ENCODE measurements at regions not wholly inside any gene's neighbourhood (a gene's known extent, or its start where the extent isn't known, plus 50 kb on each side); places are given as distances from the start of the nearest gene placed in this dataset.
"Not testable (repeated sequence)": the region's sequence is repeated elsewhere in the genome, so short reads cannot be mapped to it uniquely, and the experiment has no call there.

DNA sequence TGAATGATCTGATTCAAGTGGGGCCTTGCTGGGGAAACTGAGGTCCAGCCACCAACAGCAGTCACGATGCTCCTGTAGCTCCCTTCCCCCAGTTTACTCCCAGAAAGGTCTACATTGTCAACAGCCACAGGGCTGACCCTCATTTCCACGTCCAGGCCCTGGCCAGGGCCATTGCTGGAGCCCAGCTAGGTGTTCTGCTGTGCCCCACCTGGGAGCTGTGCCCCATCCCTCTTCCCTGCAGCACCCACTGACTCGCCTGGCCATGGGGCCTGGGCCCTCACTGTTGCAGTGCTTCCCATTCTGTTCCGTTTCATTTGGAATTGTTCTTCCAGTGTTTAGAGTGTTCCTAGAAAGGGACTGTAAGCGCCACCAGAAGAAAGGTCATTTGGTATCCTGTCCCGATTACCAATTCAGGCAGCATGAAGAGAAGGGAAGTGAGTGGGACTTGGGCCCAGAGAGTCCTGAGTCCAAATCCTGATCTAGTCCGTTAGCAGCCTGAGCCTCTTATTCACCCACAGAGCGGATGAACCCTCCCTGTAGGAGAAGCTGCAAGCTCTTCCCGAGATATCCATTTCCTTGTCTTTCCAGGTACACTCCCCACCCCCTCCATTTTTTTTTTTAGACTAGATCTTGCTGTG lies 73.1 kb upstream of the HPCAL1 start:
- Histone ChIP-seq H3K27me3 (no peaks in the 10 kb centered on the region), H3K36me3 (no peaks in the 10 kb centered on the region), H3K27ac (no peak overlapping the region), H3K4me1 (no peaks in the 10 kb centered on the region), H3K4me3 (no peak overlapping the region), H3K9me3 (peaks cover 0 to 3% (median 0%) of the 10 kb centered on the region in 4 donors)
- no peak for DNase-seq (ENCODE audit: low spot score in 2 of 2)
- TF ChIP-seq, protein P1, sequence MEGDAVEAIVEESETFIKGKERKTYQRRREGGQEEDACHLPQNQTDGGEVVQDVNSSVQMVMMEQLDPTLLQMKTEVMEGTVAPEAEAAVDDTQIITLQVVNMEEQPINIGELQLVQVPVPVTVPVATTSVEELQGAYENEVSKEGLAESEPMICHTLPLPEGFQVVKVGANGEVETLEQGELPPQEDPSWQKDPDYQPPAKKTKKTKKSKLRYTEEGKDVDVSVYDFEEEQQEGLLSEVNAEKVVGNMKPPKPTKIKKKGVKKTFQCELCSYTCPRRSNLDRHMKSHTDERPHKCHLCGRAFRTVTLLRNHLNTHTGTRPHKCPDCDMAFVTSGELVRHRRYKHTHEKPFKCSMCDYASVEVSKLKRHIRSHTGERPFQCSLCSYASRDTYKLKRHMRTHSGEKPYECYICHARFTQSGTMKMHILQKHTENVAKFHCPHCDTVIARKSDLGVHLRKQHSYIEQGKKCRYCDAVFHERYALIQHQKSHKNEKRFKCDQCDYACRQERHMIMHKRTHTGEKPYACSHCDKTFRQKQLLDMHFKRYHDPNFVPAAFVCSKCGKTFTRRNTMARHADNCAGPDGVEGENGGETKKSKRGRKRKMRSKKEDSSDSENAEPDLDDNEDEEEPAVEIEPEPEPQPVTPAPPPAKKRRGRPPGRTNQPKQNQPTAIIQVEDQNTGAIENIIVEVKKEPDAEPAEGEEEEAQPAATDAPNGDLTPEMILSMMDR (IDR thresholded peaks at IDR 0.05): no peak
- TF ChIP-seq POLR2A (IDR thresholded peaks at IDR 0.05): no peak
- TF ChIP-seq EP300 (IDR thresholded peaks at IDR 0.05): no peak
- 87 to 94% methylated on average over 9 of the region's 9 CpGs for WGBS, 2 donors

DNA sequence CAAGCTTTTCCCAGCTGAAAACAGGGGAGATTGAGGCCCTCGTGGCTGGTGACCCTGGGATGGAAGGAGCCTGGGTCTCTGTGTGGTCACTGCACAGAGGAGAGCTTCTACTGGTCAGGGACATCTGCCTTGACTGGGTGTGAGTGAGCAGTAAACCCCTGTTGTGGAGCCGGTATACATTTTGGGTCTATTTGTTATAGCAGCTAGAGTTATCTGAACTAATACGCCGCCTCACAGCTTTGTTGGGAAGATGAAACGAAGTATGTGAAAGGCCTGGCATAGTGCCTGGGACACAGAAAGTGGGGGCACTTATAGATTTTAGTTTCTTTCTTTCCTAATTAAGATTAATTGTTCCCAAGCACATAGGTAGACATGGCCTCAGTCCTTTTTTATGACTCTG lies 72.2 kb upstream of the HPCAL1 start:
- no peak for DNase-seq (ENCODE audit: low spot score in 2 of 2)
- Histone ChIP-seq H3K36me3 (no peaks in the 10 kb centered on the region), H3K27ac (no peak overlapping the region), H3K27me3 (no peaks in the 10 kb centered on the region), H3K4me3 (no peak overlapping the region), H3K4me1 (no peaks in the 10 kb centered on the region), H3K9me3 (peaks cover 0 to 3% (median 0%) of the 10 kb centered on the region in 4 donors)
- TF ChIP-seq, protein P1 (IDR thresholded peaks at IDR 0.05): no peak
- no peak for TF ChIP-seq POLR2A (IDR thresholded peaks at IDR 0.05)
- TF ChIP-seq EP300 (IDR thresholded peaks at IDR 0.05): no peak
- WGBS, 2 donors: 92 to 95% methylated on average over 5 of the region's 5 CpGs

DNA sequence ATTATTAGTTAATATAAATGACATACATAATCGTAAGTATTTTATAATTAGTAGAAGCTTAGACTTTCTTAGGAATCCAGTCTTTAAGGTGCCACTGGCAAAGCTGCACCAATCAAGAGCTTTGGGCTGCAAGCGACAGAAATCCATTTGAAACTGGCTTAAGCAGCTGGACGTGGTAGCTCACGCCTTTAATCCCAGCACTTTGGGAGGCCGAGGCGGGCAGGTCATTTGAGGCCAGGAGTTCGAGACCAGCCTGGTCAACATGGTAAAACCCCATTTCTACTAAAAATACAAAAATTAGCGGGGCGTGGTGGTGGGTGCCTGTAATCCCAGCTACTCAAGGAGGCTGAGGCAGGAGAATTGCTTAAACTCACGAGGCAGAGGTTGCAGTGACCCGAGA lies 71.8 kb upstream of the HPCAL1 start:
- not testable (repeated sequence) for H3K9me3 ChIP-seq; H3K4me3 ChIP-seq; H3K27me3 ChIP-seq; H3K36me3 ChIP-seq; H3K27ac ChIP-seq; H3K4me1 ChIP-seq; DNase-seq (ENCODE audit: low spot score in 2 of 2)
- WGBS, 2 donors: 91 to 93% methylated on average over 11 of the region's 11 CpGs

DNA sequence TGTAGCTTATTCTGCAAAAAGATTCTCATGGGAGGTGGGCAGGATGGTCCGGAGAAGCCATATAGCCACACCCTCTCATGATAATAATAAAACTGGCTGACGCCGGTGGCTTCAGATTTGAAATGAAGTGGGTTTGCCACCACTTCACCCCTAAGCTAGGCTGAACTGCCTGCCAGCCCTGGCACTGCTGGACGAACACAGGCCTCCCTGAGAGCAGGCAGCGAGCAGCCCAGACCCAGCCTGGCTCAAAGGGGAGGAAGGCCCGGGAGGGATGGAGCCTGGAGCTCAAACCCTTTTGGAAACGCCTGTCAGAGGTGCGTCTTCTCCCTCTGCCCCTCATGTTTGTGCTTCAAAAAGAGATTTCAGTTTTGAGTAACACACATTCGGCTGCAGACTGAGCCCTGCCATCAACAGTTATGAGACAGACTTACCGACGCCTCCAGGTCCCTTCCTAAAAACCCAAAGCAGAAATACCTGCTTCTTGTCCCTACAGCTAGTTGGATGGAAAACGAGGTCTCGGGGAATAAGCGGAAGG lies 71.1 kb upstream of the HPCAL1 start:
- no peak for DNase-seq (ENCODE audit: low spot score in 2 of 2)

DNA sequence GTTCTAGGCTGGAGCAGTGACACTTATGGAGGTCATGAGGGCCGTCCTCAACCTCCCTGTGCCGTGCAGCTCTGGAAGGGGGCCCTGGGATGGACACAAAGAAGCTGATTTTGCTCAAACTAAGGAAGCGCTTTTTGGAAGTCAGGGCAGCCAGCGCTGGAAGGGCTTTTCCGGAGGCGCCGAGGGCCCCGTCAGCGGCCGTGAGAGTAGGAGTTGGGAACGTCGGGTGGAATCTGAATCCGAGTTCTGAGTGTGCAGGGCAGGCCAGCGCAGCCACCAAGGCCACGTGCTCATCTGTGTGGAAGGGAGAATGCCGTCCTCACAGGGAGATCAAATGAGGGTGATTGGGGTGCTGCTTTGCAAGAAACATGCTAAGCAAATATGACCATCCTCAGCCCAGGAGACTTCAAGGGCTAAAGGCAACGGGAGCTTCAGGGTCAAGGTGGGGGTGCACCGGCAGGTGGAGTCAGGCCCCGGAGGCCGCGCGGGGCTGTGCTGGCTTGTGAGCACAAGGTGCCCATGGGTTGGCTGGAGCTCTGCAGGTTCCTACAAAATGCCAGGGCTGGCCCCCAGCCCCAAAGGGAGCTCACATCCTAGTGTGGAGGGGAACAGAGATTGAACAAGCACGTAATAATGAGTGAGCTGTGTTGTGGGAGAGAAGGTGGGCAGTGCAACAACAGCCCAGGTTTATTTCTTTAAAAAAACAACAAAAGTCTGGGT lies 70.4 kb upstream of the HPCAL1 start:
- no peak overlapping the region for H3K27ac ChIP-seq
- TF ChIP-seq EP300 (IDR thresholded peaks at IDR 0.05) (no peak), POLR2A (IDR thresholded peaks at IDR 0.05) (no peak)
- TF ChIP-seq, protein P1 (IDR thresholded peaks at IDR 0.05): no peak
- no peak for DNase-seq (ENCODE audit: low spot score in 2 of 2)
- no peak overlapping the region for H3K4me3 ChIP-seq
- WGBS, 2 donors: 75 to 81% methylated on average over 23 of the region's 23 CpGs
- H3K9me3 ChIP-seq: peaks cover 0 to 3% (median 0%) of the 10 kb centered on the region in 4 donors
- H3K27me3 ChIP-seq: no peaks in the 10 kb centered on the region
- H3K36me3 ChIP-seq: no peaks in the 10 kb centered on the region
- H3K4me1 ChIP-seq: no peaks in the 10 kb centered on the region

More for the DNA sequence above, 71.1 kb upstream of the HPCAL1 start:
- Histone ChIP-seq H3K36me3 (no peaks in the 10 kb centered on the region), H3K4me3 (no peak overlapping the region), H3K27ac (no peak overlapping the region), H3K27me3 (no peaks in the 10 kb centered on the region), H3K9me3 (peaks cover 0 to 3% (median 0%) of the 10 kb centered on the region in 4 donors), H3K4me1 (no peaks in the 10 kb centered on the region)
- WGBS, 2 donors: 79 to 80% methylated on average over 14 of the region's 14 CpGs
- TF ChIP-seq EP300 (IDR thresholded peaks at IDR 0.05) (no peak), POLR2A (IDR thresholded peaks at IDR 0.05) (no peak)
- TF ChIP-seq, protein P1 (IDR thresholded peaks at IDR 0.05): no peak
